HG03103 (cell line): ENCODE measurements at regions not wholly inside any gene's neighbourhood (a gene's known extent, or its start where the extent isn't known, plus 50 kb on each side); places are given as distances from the start of the nearest gene placed in this dataset.
"Not testable (repeated sequence)": the region's sequence is repeated elsewhere in the genome, so short reads cannot be mapped to it uniquely, and the experiment has no call there.

Experiments used
- ATAC-seq: cut with Tn5 transposase; IDR thresholded peaks from one replicate; pipeline ENCODE4 v1.9.1; 2021; ENCODE audit warnings: low read depth; ENCODE audit not compliant: unreplicated experiment

GRCh38 chr9:708182-708550 lies 133.3 kb upstream of the DMRT1 start:
- no peak for ATAC-seq

- no peak for ATAC-seq
These were observed 132.7 kb upstream of the DMRT1 start for GRCh38 chr9:708551-709432.

- ATAC-seq, result no peak
These were observed 130.3 kb upstream of the DMRT1 start for GRCh38 chr9:710951-711745.

- no peak for ATAC-seq
These were observed 129.5 kb upstream of the DMRT1 start for GRCh38 chr9:711761-712553.

GRCh38 chr9:712643-713042 lies 128.9 kb upstream of the DMRT1 start:
- no peak for ATAC-seq

- ATAC-seq, result no peak
These were observed 128.4 kb upstream of the DMRT1 start for GRCh38 chr9:713091-713490.

GRCh38 chr9:714675-715074 lies 126.8 kb upstream of the DMRT1 start:
- ATAC-seq, result no peak

GRCh38 chr9:715300-715699 lies 126.2 kb upstream of the DMRT1 start:
- ATAC-seq, result no peak

- no peak for ATAC-seq
These were observed 125.6 kb upstream of the DMRT1 start for GRCh38 chr9:715743-716400.

- ATAC-seq, result no peak
These were observed 123.8 kb upstream of the DMRT1 start for GRCh38 chr9:717722-718121.

- no peak for ATAC-seq
These were observed 121.1 kb upstream of the DMRT1 start for GRCh38 chr9:720239-720881.

GRCh38 chr9:722388-722980 lies 119.0 kb upstream of the DMRT1 start:
- ATAC-seq, result no peak

- not testable (repeated sequence) for ATAC-seq
These were observed 117.0 kb upstream of the DMRT1 start for GRCh38 chr9:724461-724860.

GRCh38 chr9:726005-726404 lies 115.5 kb upstream of the DMRT1 start:
- no peak for ATAC-seq

- ATAC-seq, result no peak
These were observed 113.7 kb upstream of the DMRT1 start for GRCh38 chr9:727767-728166.

GRCh38 chr9:728535-728934 lies 113.0 kb upstream of the DMRT1 start:
- no peak for ATAC-seq

- no peak for ATAC-seq
These were observed 110.0 kb upstream of the DMRT1 start for GRCh38 chr9:731474-731873.

- ATAC-seq, result no peak
These were observed 106.5 kb upstream of the DMRT1 start for GRCh38 chr9:734831-735511.
